ENCODE measurements at regions not wholly inside any gene's neighbourhood (a gene's known extent, or its start where the extent isn't known, plus 50 kb on each side); places are given as distances from the start of the nearest gene placed in this dataset.

- DNase-seq = no peak
Observed at GRCh38 chr13:93144031-93144430, 82.6 kb upstream of the GPC6 start.

GRCh38 chr13:93145199-93145598 is 81.4 kb upstream of the GPC6 start:
- DNase-seq = no peak

- DNase-seq = no peak
Observed at GRCh38 chr13:93146584-93147297, 79.9 kb upstream of the GPC6 start.

GRCh38 chr13:93147298-93147645 is 79.3 kb upstream of the GPC6 start:
- no peak for DNase-seq

GRCh38 chr13:93147946-93148345 is 78.7 kb upstream of the GPC6 start:
- DNase-seq = no peak

- DNase-seq = no peak
Observed at GRCh38 chr13:93151277-93151676, 75.3 kb upstream of the GPC6 start.

- no peak for DNase-seq
Observed at GRCh38 chr13:93158565-93158964, 68.0 kb upstream of the GPC6 start.

- no peak for DNase-seq
Observed at GRCh38 chr13:93169980-93170379, 56.6 kb upstream of the GPC6 start.

GRCh38 chr13:93172109-93172508 is 54.5 kb upstream of the GPC6 start:
- DNase-seq = no peak

GRCh38 chr13:93173654-93174053 is 53.0 kb upstream of the GPC6 start:
- no peak for DNase-seq

- DNase-seq = no peak
Observed at GRCh38 chr13:93174260-93174659, 52.3 kb upstream of the GPC6 start.

Data from hindlimb muscle (tissue), 1 donor.